IPS-18a (cell line): ENCODE measurements at regions not wholly inside any gene's neighbourhood (a gene's known extent, or its start where the extent isn't known, plus 50 kb on each side); places are given as distances from the start of the nearest gene placed in this dataset.

Experiments used
- H3K27ac ChIP-seq: one replicate; pipeline ENCODE4 v1.5.1; 2013; ENCODE audit warnings: low read length
- H3K27me3 ChIP-seq: one replicate; pipeline ENCODE4 v1.6.1; 2013; ENCODE audit warnings: mild to moderate bottlenecking, low read length; ENCODE audit not compliant: control insufficient read depth, insufficient read depth
- H3K36me3 ChIP-seq: one replicate; pipeline ENCODE4 v1.6.1; 2013; ENCODE audit warnings: low read depth, low read length; ENCODE audit not compliant: control insufficient read depth
- H3K4me1 ChIP-seq: one replicate; pipeline ENCODE4 v1.6.1; 2013; ENCODE audit warnings: low read depth, low read length; ENCODE audit not compliant: control insufficient read depth
- H3K4me3 ChIP-seq: one replicate; pipeline ENCODE4 v1.5.1; 2013; ENCODE audit warnings: low read length
- H3K9ac ChIP-seq: one replicate; pipeline ENCODE4 v1.6.1; 2013; ENCODE audit warnings: mild to moderate bottlenecking, low read length, moderate library complexity
- H3K9me3 ChIP-seq: one replicate; pipeline ENCODE4 v1.6.1; 2013; ENCODE audit warnings: low read depth, low read length; ENCODE audit not compliant: control insufficient read depth

GRCh38 chr9:109937861-109938453 lies 158.0 kb downstream of the PALM2AKAP2 start:
- Histone ChIP-seq H3K4me1 (no peaks in the 10 kb centered on the region), H3K9ac (no peak overlapping the region), H3K27me3 (no peaks in the 10 kb centered on the region), H3K9me3 (no peaks in the 10 kb centered on the region), H3K36me3 (no peaks in the 10 kb centered on the region), H3K4me3 (no peak overlapping the region), H3K27ac (no peak overlapping the region)

GRCh38 chr9:109939698-109940342 lies 159.8 kb downstream of the PALM2AKAP2 start:
- Histone ChIP-seq H3K4me1 (no peaks in the 10 kb centered on the region), H3K27ac (no peak overlapping the region), H3K9ac (no peak overlapping the region), H3K4me3 (no peak overlapping the region), H3K27me3 (no peaks in the 10 kb centered on the region), H3K36me3 (no peaks in the 10 kb centered on the region), H3K9me3 (no peaks in the 10 kb centered on the region)

- H3K27ac ChIP-seq: no peak overlapping the region
- no peaks in the 10 kb centered on the region for H3K27me3 ChIP-seq
- no peaks in the 10 kb centered on the region for H3K9me3 ChIP-seq
- no peaks in the 10 kb centered on the region for H3K4me1 ChIP-seq
- no peak overlapping the region for H3K4me3 ChIP-seq
- H3K9ac ChIP-seq: no peak overlapping the region
- no peaks in the 10 kb centered on the region for H3K36me3 ChIP-seq
Measured at GRCh38 chr9:109940561-109940960, 160.6 kb downstream of the PALM2AKAP2 start.

GRCh38 chr9:109941771-109942170 lies 161.8 kb downstream of the PALM2AKAP2 start:
- Histone ChIP-seq H3K9me3 (no peaks in the 10 kb centered on the region), H3K4me3 (no peak overlapping the region), H3K27me3 (no peaks in the 10 kb centered on the region), H3K9ac (no peak overlapping the region), H3K36me3 (no peaks in the 10 kb centered on the region), H3K27ac (no peak overlapping the region), H3K4me1 (no peaks in the 10 kb centered on the region)

GRCh38 chr9:109945573-109945972 lies 165.6 kb downstream of the PALM2AKAP2 start:
- H3K27me3 ChIP-seq: no peaks in the 10 kb centered on the region
- no peaks in the 10 kb centered on the region for H3K9me3 ChIP-seq
- H3K4me3 ChIP-seq: no peak overlapping the region
- no peak overlapping the region for H3K9ac ChIP-seq
- no peaks in the 10 kb centered on the region for H3K4me1 ChIP-seq
- H3K36me3 ChIP-seq: no peaks in the 10 kb centered on the region
- H3K27ac ChIP-seq: no peak overlapping the region

GRCh38 chr9:109948453-109948852 lies 168.5 kb downstream of the PALM2AKAP2 start:
- Histone ChIP-seq H3K9ac (no peak overlapping the region), H3K4me1 (no peaks in the 10 kb centered on the region), H3K9me3 (no peaks in the 10 kb centered on the region), H3K36me3 (no peaks in the 10 kb centered on the region), H3K27ac (no peak overlapping the region), H3K4me3 (no peak overlapping the region), H3K27me3 (no peaks in the 10 kb centered on the region)

GRCh38 chr9:109950710-109951443 lies 170.9 kb downstream of the PALM2AKAP2 start:
- H3K9ac ChIP-seq: no peak overlapping the region
- H3K27ac ChIP-seq: no peak overlapping the region
- no peaks in the 10 kb centered on the region for H3K36me3 ChIP-seq
- H3K4me3 ChIP-seq: no peak overlapping the region
- no peaks in the 10 kb centered on the region for H3K9me3 ChIP-seq
- no peaks in the 10 kb centered on the region for H3K4me1 ChIP-seq
- H3K27me3 ChIP-seq: no peaks in the 10 kb centered on the region

GRCh38 chr9:109953300-109953699 lies 173.3 kb downstream of the PALM2AKAP2 start:
- Histone ChIP-seq H3K27me3 (no peaks in the 10 kb centered on the region), H3K4me3 (no peak overlapping the region), H3K9ac (no peak overlapping the region), H3K9me3 (no peaks in the 10 kb centered on the region), H3K27ac (no peak overlapping the region), H3K4me1 (peaks cover 4% of the 10 kb centered on the region), H3K36me3 (no peaks in the 10 kb centered on the region)

- Histone ChIP-seq H3K27ac (no peak overlapping the region), H3K36me3 (no peaks in the 10 kb centered on the region), H3K9ac (no peak overlapping the region)
Measured at GRCh38 chr9:109953813-109954497, 174.0 kb downstream of the PALM2AKAP2 start.

GRCh38 chr9:109956717-109957440 lies 176.9 kb downstream of the PALM2AKAP2 start:
- no peaks in the 10 kb centered on the region for H3K36me3 ChIP-seq
- no peak overlapping the region for H3K27ac ChIP-seq
- H3K9ac ChIP-seq: no peak overlapping the region
- H3K4me3 ChIP-seq: no peak overlapping the region
- peaks cover 4% of the 10 kb centered on the region for H3K4me1 ChIP-seq
- H3K9me3 ChIP-seq: no peaks in the 10 kb centered on the region
- no peaks in the 10 kb centered on the region for H3K27me3 ChIP-seq

More at GRCh38 chr9:109953813-109954497, 174.0 kb downstream of the PALM2AKAP2 start:
- Histone ChIP-seq H3K4me3 (no peak overlapping the region), H3K4me1 (peaks cover 4% of the 10 kb centered on the region), H3K27me3 (no peaks in the 10 kb centered on the region), H3K9me3 (no peaks in the 10 kb centered on the region)

- no peaks in the 10 kb centered on the region for H3K27me3 ChIP-seq
- no peaks in the 10 kb centered on the region for H3K9me3 ChIP-seq
- no peaks in the 10 kb centered on the region for H3K36me3 ChIP-seq
- H3K27ac ChIP-seq: no peak overlapping the region
- no peak overlapping the region for H3K4me3 ChIP-seq
- no peak overlapping the region for H3K9ac ChIP-seq
- H3K4me1 ChIP-seq: peaks cover 4% of the 10 kb centered on the region
Measured at GRCh38 chr9:109959679-109960078, 179.7 kb downstream of the PALM2AKAP2 start.
